ENCODE measurements at regions not wholly inside any gene's neighbourhood (a gene's known extent, or its start where the extent isn't known, plus 50 kb on each side); places are given as distances from the start of the nearest gene placed in this dataset.
A peak's percentile ranks its signal among the peaks of the same experiment; 100 is the strongest.

DNA sequence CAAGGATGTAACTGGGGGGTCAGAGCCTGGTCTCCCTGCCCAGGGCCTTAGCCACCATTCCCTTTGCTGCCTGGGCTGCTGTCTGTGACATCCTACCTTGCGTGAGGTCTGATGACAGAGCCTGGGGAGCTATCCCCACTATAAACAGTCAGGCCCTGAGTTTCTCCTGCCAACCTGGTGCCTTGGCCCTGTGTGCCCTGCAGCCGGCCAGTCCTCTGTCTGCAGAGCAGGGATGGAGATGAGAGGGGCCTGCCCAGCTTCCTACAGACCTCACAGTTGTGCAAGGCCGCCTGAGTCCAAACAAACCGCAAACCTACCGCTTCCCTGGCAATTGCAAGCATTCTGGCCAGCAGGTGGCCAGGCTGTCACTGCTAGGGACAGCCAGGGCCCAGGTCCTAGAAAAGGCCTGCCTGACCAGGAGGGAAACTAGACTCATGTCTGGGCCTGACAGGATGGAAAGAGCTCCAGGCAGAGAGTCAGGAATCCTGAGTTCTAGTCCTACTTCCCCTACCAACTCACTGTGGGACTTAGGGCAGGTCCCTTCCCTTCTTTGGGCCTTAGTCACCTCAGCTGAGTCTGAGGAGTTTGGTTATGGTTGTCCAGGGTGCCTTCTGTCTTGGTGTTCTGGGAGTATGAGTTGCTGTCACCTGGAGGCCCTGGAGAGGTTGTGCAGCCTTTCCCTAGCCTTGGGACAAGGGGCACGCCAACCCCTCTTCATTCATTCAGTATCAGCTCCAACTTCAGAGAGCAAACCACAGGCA, 86.2 kb downstream of the VEGFA start (continued):
- TF ChIP-seq, protein P1, sequence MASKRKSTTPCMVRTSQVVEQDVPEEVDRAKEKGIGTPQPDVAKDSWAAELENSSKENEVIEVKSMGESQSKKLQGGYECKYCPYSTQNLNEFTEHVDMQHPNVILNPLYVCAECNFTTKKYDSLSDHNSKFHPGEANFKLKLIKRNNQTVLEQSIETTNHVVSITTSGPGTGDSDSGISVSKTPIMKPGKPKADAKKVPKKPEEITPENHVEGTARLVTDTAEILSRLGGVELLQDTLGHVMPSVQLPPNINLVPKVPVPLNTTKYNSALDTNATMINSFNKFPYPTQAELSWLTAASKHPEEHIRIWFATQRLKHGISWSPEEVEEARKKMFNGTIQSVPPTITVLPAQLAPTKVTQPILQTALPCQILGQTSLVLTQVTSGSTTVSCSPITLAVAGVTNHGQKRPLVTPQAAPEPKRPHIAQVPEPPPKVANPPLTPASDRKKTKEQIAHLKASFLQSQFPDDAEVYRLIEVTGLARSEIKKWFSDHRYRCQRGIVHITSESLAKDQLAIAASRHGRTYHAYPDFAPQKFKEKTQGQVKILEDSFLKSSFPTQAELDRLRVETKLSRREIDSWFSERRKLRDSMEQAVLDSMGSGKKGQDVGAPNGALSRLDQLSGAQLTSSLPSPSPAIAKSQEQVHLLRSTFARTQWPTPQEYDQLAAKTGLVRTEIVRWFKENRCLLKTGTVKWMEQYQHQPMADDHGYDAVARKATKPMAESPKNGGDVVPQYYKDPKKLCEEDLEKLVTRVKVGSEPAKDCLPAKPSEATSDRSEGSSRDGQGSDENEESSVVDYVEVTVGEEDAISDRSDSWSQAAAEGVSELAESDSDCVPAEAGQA (IDR thresholded peaks at IDR 0.05; ENCODE audit: low read depth): no peak; the same call in 1 of the 2 replicates
- TF ChIP-seq, protein P1 (CRISPR knock-in tag; IDR thresholded peaks at IDR 0.05; ENCODE audit: borderline replicate concordance): no peak
- TF ChIP-seq ZNF7 (CRISPR knock-in tag; IDR thresholded peaks at IDR 0.05) (no peak), MIXL1 (CRISPR knock-in tag; IDR thresholded peaks at IDR 0.05) (peak; percentile 76), ZNF383 (CRISPR knock-in tag; IDR thresholded peaks at IDR 0.05; ENCODE audit: borderline replicate concordance) (peak; percentile 66; the same call in 1 of the 2 replicates), ARNT2 (CRISPR knock-in tag; IDR thresholded peaks at IDR 0.05; ENCODE audit: low read depth) (peak; percentile 86), YY1 (IDR thresholded peaks at IDR 0.05; ENCODE audit: insufficient read depth, insufficient replicate concordance, low read depth, low read length) (peak; percentile 71), MXI1 (IDR thresholded peaks at IDR 0.05; ENCODE audit: borderline replicate concordance, low read depth, low read length) (peak; percentile 37; the same call in 1 of the 3 replicates), ZNF143 (CRISPR knock-in tag; IDR thresholded peaks at IDR 0.05) (no peak), AKAP8 (CRISPR knock-in tag; IDR thresholded peaks at IDR 0.05) (no peak), MXD4 (CRISPR knock-in tag; IDR thresholded peaks at IDR 0.05) (peak; percentile 80), ASH2L (IDR thresholded peaks at IDR 0.05; ENCODE audit: insufficient read length, low read depth, low read length) (no peak), PHF5A (CRISPR knock-in tag; IDR thresholded peaks at IDR 0.05; ENCODE audit: low read depth, unreplicated experiment) (peak; percentile 50), ZNF792 (CRISPR knock-in tag; IDR thresholded peaks at IDR 0.05) (peak; percentile 90), RAD21 (CRISPR knock-in tag; IDR thresholded peaks at IDR 0.05) (peak; percentile 96), U2AF1 (optimal IDR thresholded peaks at IDR 0.05; ENCODE audit: low read depth, low read length) (no peak), ZNF382 (CRISPR knock-in tag; IDR thresholded peaks at IDR 0.05; ENCODE audit: borderline replicate concordance) (no peak), HMG20B (CRISPR knock-in tag; conservative IDR thresholded peaks at IDR 0.05) (no peak), PLRG1 (conservative IDR thresholded peaks at IDR 0.05) (no peak), ZNF468 (CRISPR knock-in tag; IDR thresholded peaks at IDR 0.05) (no peak), ARHGAP35 (CRISPR knock-in tag; IDR thresholded peaks at IDR 0.05; ENCODE audit: borderline replicate concordance) (no peak)
- TF ChIP-seq, protein P2, sequence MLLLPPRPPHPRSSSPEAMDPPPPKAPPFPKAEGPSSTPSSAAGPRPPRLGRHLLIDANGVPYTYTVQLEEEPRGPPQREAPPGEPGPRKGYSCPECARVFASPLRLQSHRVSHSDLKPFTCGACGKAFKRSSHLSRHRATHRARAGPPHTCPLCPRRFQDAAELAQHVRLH (CRISPR knock-in tag; IDR thresholded peaks at IDR 0.05; ENCODE audit: borderline replicate concordance, low read depth): peak; percentile 86
